Fibroblast of the aortic adventitia (primary cell): ENCODE measurements at regions not wholly inside any gene's neighbourhood (a gene's known extent, or its start where the extent isn't known, plus 50 kb on each side); places are given as distances from the start of the nearest gene placed in this dataset.
"Not testable (repeated sequence)": the region's sequence is repeated elsewhere in the genome, so short reads cannot be mapped to it uniquely, and the experiment has no call there.

ENCODE experiments used
- DNase-seq: peaks from one replicate; pipeline ENCODE4 v3.0.0-alpha.2; 2010; ENCODE audit warnings: low read depth
- H3K4me3 ChIP-seq: 2 replicates; pipeline ENCODE4 v1.5.1; 2011; ENCODE audit warnings: low read depth, mild to moderate bottlenecking, control low read depth, low read length, moderate library complexity
- CTCF ChIP-seq: IDR thresholded peaks from 2 replicates; pipeline ENCODE4 v1.5.1; 2011; ENCODE audit warnings: mild to moderate bottlenecking, low read length, control low read depth, inconsistent platforms; ENCODE audit not compliant: insufficient read depth

GRCh38 chr14:21804981-21805380 is 131.4 kb upstream of the OR4E1 start:
- H3K4me3 ChIP-seq = no peak overlapping the region
- no peak for DNase-seq
- no peak for TF ChIP-seq CTCF

DNA sequence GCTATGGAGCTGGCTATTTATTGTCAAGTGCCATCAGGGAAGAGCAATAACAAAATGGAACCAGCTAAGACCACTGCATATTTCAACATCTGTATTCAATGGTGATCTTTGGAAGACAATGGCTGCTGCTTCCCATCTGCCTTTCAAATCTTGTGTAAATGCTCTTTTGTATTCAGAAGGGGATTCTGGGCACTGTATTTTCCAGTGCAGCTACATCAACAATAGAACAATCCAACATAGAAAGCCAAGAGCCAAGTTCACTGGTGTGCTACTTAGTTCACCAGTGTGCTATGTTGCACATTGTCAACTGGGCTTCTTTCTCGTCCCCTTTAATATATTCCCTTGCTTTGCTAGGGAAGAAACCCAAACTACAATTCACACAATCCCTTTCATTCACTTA is 128.8 kb upstream of the OR4E1 start:
- no peak overlapping the region for H3K4me3 ChIP-seq
- no peak for TF ChIP-seq CTCF
- no peak for DNase-seq

DNA sequence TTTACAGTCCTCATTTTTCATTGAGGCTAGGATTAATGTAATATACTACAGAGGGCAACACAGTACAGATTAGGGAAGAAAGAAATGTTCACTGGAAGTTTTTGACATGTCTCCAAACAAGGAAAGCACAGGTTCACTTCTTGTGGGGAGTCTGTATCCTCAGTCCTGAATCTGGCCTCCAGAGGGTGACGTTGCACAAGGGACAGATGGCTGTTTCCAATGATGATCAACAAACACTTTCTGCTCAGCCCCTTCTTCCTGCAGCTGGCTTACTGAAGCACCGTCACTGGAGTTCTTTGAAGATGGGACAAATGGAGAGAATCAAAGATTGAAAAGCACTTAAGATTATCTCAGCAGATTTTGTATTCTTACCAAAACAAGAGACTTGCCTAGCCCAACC is 123.3 kb upstream of the OR4E1 start:
- no peak overlapping the region for H3K4me3 ChIP-seq
- DNase-seq = no peak
- no peak for TF ChIP-seq CTCF

DNA sequence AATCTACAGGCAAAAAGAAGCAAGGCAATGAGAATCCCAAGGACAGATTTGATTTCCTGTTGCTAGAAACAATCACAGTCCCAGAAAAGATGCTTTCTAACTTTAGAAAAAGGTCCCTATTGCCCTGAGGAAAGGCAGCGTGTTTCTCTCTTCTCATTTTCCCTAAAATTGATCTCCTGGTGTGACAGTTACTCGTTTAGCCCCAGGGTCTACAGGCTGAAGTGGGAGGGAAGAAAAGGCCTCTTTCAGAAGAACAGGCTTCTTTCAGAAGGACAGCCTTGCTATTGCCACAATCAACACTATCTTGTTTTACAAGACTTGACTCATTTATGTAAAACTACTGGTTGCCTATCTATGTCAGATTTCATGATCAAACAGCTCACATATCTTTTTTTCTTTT is 121.8 kb upstream of the OR4E1 start:
- no peak overlapping the region for H3K4me3 ChIP-seq
- TF ChIP-seq CTCF = no peak
- DNase-seq = no peak

DNA sequence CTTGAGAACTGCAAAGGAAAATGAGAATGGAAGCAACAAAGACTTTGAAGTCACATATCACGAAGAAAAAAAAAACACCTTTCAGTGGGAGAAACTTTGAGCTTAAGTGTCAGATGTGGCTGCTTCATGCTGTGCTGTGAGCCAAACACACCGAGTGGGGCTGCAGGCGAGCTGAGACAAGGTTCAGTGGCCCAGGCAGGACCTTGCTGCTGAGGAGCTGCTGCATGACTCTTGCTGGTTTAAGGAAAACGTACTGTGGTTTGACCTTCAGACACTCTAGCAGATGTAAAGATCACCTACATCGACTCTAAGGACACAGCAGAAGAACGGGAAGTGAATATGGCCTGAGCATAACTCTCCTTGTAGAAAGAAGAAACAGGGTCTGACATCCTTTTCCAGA is 118.1 kb upstream of the OR4E1 start:
- no peak for TF ChIP-seq CTCF
- no peak overlapping the region for H3K4me3 ChIP-seq
- no peak for DNase-seq

- not testable (repeated sequence) for DNase-seq, H3K4me3 ChIP-seq
Observed at GRCh38 chr14:21788687-21789086, 115.1 kb upstream of the OR4E1 start.

- not testable (repeated sequence) for DNase-seq, H3K4me3 ChIP-seq
Observed at GRCh38 chr14:21787242-21787641, 113.6 kb upstream of the OR4E1 start.

DNA sequence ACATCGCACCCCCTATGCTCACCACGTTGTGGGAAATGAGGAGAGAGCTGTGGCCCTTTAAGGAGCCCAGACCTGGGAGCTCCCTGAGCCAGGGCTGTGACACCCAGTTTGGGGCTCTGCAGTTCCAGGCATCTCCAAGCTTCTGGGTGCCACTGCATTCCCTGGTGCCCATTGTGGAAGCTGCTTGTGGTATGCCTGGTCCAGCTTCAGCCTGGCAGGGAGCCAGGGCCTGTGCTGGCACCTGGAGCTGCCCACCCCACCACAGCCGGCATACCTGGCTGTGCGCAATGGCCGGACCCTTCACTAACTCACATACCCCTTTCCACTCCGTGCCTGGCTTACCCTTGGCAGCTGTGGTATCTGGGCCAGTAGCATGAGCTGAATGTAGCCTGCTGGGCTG is 107.9 kb upstream of the OR4E1 start:
- H3K4me3 ChIP-seq = no peak overlapping the region
- DNase-seq = no peak
- TF ChIP-seq CTCF = no peak
